ENCODE measurements at regions not wholly inside any gene's neighbourhood (a gene's known extent, or its start where the extent isn't known, plus 50 kb on each side); places are given as distances from the start of the nearest gene placed in this dataset.
"Not testable (repeated sequence)": the region's sequence is repeated elsewhere in the genome, so short reads cannot be mapped to it uniquely, and the experiment has no call there.

DNA sequence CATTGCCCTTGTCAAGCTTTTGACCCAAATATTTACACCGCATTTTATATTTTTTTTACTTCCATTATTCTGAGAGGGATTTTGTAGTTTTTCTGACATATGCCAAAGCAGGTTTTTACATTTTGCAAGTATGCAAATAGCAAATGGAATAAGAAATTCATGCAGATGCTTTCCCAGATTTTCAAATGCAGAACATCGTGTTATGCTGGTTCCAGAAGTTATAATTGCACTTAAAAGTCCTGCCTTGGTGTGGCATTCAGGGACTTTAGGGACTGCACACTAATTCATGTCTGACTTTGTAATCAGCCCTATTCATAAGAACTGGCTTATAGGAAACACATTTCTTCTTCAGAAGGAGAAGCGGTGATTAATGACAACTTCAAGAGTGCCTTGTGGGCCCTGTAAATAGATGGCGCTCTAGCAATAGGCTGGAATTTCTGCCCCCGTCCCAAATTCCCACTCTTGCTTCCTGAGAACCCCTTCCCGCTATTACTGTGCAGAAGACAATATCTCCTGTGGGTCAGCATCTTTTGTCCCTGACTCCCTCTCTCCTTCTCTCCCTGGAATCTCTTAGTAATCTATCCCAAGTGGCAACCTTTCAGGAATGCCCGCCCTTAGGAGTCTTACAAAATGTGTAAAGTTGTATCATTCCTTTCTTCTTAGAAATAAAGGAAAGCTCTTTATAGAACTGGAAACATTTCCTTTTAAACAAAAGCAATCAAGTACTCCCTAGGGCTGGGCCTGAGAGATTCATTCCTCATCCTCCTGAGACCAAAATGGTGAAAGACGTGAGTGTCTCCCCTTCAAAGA, 264.0 kb downstream of the INHBA start:
- no peaks in the 10 kb centered on the region for H3K4me1 ChIP-seq (ENCODE audit: control insufficient read depth, insufficient read depth, low read length)

DNA sequence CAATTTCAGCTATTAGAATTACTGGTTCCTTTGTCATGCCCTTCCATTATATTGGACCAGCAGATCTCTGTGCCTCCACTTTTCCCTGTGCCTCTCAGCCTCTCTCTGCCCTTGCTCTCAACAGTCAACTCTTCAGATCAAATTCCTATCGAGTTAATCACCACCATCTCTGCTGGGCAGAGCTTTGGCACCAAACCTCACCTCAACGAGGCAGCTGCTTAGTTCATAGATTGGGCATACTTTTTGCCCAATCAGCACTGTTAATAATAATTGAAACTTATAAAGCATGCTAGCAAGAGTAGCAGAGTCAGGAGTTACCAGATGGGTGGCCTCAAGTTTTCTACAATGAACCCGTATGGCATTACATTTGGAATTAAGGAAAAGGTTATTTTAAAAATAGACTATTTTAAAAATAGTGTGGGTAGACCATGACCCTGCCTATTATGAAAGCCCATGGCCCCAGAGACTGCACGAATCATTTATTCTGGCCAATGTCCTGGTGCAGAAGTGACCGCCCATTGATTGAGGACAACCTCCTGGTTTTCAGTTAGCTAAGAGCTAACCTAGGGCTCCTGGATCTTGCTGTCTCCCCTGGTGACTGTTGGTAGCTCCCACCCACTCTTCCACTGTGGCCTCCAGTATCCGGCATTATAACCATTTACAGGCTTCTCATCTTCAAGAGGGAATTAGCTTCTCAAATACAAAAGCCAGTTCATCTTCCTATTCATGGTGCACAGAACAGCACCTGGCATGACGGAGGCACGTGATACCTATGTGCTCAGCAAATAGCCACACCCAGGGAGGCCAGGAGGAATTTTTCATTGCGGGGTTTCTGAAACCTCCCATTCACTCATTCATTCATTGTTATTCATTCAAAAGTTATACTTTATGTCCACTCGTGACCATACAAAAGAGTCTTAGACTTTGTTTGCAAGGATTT, 265.4 kb downstream of the INHBA start:
- no peaks in the 10 kb centered on the region for H3K27me3 ChIP-seq (ENCODE audit: control insufficient read depth, insufficient read depth, low read length)
- no peak overlapping the region for H3K9ac ChIP-seq (ENCODE audit: low read depth, low read length)
- H3K9me3 ChIP-seq (ENCODE audit: control insufficient read depth, insufficient read depth, low read length), result no peaks in the 10 kb centered on the region
- no peaks in the 10 kb centered on the region for H3K4me1 ChIP-seq (ENCODE audit: control insufficient read depth, insufficient read depth, low read length)
- no peak overlapping the region for H3K4me3 ChIP-seq (ENCODE audit: low read depth, low read length)
- H3K36me3 ChIP-seq (ENCODE audit: control insufficient read depth, insufficient read depth, low read length), result no peaks in the 10 kb centered on the region

More for the DNA sequence above, 264.0 kb downstream of the INHBA start:
- Histone ChIP-seq H3K9me3 (ENCODE audit: control insufficient read depth, insufficient read depth, low read length) (no peaks in the 10 kb centered on the region), H3K27me3 (ENCODE audit: control insufficient read depth, insufficient read depth, low read length) (no peaks in the 10 kb centered on the region), H3K36me3 (ENCODE audit: control insufficient read depth, insufficient read depth, low read length) (no peaks in the 10 kb centered on the region), H3K9ac (ENCODE audit: low read depth, low read length) (no peak overlapping the region), H3K4me3 (ENCODE audit: low read depth, low read length) (no peak overlapping the region)

DNA sequence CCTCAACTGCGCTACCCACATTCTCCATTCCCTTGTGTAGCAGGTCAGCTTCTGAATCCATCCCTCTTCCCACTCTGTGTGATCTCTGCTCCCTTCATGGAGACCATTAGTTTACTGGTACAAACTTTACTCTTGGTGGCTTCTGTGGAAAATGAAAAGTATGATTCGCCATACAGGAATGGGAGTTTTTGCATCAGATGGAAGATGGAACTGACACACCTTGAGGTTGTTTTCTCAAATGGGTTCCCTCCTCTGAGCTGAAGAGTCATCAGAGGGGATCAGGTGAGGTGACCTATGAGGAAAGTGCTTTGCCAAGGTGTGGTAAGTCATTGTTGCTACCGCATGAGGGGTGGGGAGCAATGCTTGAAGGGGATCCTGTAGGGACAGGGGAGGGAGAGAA, 266.8 kb downstream of the INHBA start:
- Histone ChIP-seq H3K4me3 (ENCODE audit: low read depth, low read length) (no peak overlapping the region), H3K9me3 (ENCODE audit: control insufficient read depth, insufficient read depth, low read length) (no peaks in the 10 kb centered on the region), H3K9ac (ENCODE audit: low read depth, low read length) (no peak overlapping the region), H3K27me3 (ENCODE audit: control insufficient read depth, insufficient read depth, low read length) (no peaks in the 10 kb centered on the region), H3K4me1 (ENCODE audit: control insufficient read depth, insufficient read depth, low read length) (no peaks in the 10 kb centered on the region), H3K36me3 (ENCODE audit: control insufficient read depth, insufficient read depth, low read length) (no peaks in the 10 kb centered on the region)

DNA sequence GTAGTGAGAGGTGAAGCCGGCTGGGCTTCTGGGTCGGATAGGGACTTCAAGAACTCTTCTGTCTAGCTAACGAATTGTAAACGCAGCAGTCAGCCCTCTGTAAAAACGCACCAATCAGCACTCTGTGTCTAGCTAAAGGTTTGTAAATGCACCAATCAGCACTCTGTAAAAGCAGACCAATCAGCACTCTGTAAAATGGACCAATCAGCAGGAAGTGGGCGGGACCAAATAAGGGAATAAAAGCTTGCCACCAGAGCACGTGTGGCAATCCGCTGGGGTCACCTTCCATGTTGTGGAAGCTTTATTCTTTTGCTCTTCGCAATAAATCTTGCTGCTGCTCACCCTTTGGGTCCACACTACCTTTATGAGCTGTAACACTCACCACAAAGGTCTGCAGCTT, 267.9 kb downstream of the INHBA start:
- H3K36me3 ChIP-seq (ENCODE audit: control insufficient read depth, insufficient read depth, low read length); H3K27me3 ChIP-seq (ENCODE audit: control insufficient read depth, insufficient read depth, low read length): not testable (repeated sequence)

DNA sequence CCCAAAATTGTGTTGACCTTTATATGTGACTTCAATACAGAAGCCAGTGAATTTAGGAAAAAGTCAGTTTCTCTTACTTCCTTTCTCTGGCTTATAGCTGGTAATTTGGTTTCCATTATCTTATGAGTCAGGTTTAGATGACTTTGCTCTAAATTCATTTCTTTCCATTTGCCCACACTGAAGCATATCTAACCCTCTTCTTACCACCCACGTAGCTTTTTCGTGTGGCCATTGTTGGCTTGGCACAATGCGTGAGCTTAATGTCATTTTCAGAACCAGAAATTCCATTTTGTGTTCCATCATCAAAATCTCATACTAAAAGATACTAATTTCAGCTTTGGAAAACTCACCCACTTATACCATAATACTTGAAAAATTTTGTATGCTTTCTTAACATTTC, 271.2 kb downstream of the INHBA start:
- no peaks in the 10 kb centered on the region for H3K27me3 ChIP-seq (ENCODE audit: control insufficient read depth, insufficient read depth, low read length)
- no peak overlapping the region for H3K9ac ChIP-seq (ENCODE audit: low read depth, low read length)
- H3K4me3 ChIP-seq (ENCODE audit: low read depth, low read length), result no peak overlapping the region
- H3K36me3 ChIP-seq (ENCODE audit: control insufficient read depth, insufficient read depth, low read length), result no peaks in the 10 kb centered on the region
- H3K9me3 ChIP-seq (ENCODE audit: control insufficient read depth, insufficient read depth, low read length), result no peaks in the 10 kb centered on the region
- H3K4me1 ChIP-seq (ENCODE audit: control insufficient read depth, insufficient read depth, low read length), result no peaks in the 10 kb centered on the region

More for the DNA sequence above, 267.9 kb downstream of the INHBA start:
- not testable (repeated sequence) for H3K4me1 ChIP-seq (ENCODE audit: control insufficient read depth, insufficient read depth, low read length); H3K9ac ChIP-seq (ENCODE audit: low read depth, low read length); H3K9me3 ChIP-seq (ENCODE audit: control insufficient read depth, insufficient read depth, low read length); H3K4me3 ChIP-seq (ENCODE audit: low read depth, low read length)

DNA sequence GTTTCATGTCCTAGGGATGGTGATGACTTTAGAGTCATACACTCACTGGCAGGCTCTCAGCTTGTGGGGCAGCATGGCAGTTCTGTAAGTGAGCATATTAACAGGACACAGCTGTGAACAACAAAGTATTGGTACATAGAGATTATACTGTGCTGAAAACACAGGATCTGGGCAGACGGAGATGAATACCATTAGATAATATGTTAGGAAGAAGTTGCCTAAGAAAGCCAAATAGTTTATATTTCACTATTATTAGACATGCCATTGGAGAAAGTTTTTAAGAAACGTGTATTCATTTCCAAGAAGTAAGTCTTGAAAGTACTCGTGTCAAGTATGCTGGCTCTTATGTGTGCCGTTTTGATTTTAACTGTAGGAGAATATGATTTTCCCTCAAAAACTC, 274.5 kb downstream of the INHBA start:
- Histone ChIP-seq H3K9me3 (ENCODE audit: control insufficient read depth, insufficient read depth, low read length) (no peaks in the 10 kb centered on the region), H3K4me1 (ENCODE audit: control insufficient read depth, insufficient read depth, low read length) (no peaks in the 10 kb centered on the region), H3K9ac (ENCODE audit: low read depth, low read length) (no peak overlapping the region), H3K27me3 (ENCODE audit: control insufficient read depth, insufficient read depth, low read length) (no peaks in the 10 kb centered on the region), H3K4me3 (ENCODE audit: low read depth, low read length) (no peak overlapping the region), H3K36me3 (ENCODE audit: control insufficient read depth, insufficient read depth, low read length) (no peaks in the 10 kb centered on the region)

DNA sequence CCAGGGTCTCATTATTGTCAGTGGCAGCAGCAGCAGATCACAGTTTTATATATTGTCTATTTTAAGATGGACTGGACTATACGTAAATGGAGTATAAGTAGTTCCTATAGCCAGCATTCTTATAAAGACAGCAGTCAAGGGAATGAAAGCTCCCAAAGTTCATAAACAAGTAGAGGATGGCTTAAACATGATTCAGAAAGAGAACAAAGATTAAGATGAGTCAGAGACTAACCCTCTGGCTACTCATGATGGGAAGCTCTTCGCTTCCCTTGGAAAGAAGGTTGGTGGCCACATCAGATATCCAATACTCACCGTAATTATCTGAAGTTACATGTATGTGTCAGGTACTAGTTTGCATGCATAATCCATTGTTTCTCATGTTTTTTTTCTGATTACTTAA, 277.0 kb downstream of the INHBA start:
- Histone ChIP-seq H3K27me3 (ENCODE audit: control insufficient read depth, insufficient read depth, low read length) (no peaks in the 10 kb centered on the region), H3K9me3 (ENCODE audit: control insufficient read depth, insufficient read depth, low read length) (no peaks in the 10 kb centered on the region), H3K9ac (ENCODE audit: low read depth, low read length) (no peak overlapping the region), H3K4me3 (ENCODE audit: low read depth, low read length) (no peak overlapping the region), H3K4me1 (ENCODE audit: control insufficient read depth, insufficient read depth, low read length) (no peaks in the 10 kb centered on the region), H3K36me3 (ENCODE audit: control insufficient read depth, insufficient read depth, low read length) (no peaks in the 10 kb centered on the region)

DNA sequence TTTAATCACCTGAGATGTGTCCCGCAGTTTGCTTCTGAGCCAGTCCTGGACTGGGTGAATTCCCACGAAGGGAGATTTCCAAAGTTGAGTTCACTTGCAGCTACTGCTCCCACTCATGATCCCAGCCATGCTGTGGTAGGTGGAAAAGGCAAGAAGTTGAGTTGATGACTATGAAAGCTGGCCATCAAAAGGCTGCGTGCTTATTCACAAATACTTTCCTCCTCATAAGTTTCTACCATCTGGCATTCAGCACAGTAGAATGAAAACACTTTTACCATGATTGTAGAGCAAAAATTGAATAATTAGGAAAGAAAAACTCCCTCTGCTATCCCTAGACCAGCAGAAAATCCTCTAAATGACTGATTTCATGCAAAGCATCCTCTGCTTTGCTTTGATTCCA, 281.8 kb downstream of the INHBA start:
- H3K4me1 ChIP-seq (ENCODE audit: control insufficient read depth, insufficient read depth, low read length), result peaks cover 6% of the 10 kb centered on the region
- H3K36me3 ChIP-seq (ENCODE audit: control insufficient read depth, insufficient read depth, low read length), result no peaks in the 10 kb centered on the region
- no peaks in the 10 kb centered on the region for H3K27me3 ChIP-seq (ENCODE audit: control insufficient read depth, insufficient read depth, low read length)
- H3K4me3 ChIP-seq (ENCODE audit: low read depth, low read length), result no peak overlapping the region
- H3K9ac ChIP-seq (ENCODE audit: low read depth, low read length), result no peak overlapping the region
- no peaks in the 10 kb centered on the region for H3K9me3 ChIP-seq (ENCODE audit: control insufficient read depth, insufficient read depth, low read length)

DNA sequence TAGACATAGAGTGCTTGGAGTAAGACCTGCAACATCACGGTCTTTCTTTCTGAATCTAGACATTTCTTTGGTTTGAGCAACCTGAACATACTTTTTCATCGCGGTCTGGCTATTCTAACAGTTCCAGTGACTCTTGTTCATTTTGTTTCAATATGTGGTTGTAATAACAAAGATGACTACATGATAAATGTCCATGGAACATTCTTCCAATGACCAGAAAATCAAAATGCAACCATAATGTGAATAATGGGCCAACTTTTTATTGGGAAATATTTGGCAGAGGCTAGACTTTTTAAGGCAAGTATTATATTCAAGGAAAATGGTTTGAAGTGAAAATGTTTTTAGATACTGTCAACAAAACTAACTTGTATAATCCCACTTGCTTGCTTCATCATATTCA, 282.5 kb downstream of the INHBA start:
- H3K9me3 ChIP-seq (ENCODE audit: control insufficient read depth, insufficient read depth, low read length), result no peaks in the 10 kb centered on the region
- H3K27me3 ChIP-seq (ENCODE audit: control insufficient read depth, insufficient read depth, low read length), result no peaks in the 10 kb centered on the region
- H3K4me3 ChIP-seq (ENCODE audit: low read depth, low read length), result no peak overlapping the region
- peaks cover 6% of the 10 kb centered on the region for H3K4me1 ChIP-seq (ENCODE audit: control insufficient read depth, insufficient read depth, low read length)
- no peak overlapping the region for H3K9ac ChIP-seq (ENCODE audit: low read depth, low read length)
- H3K36me3 ChIP-seq (ENCODE audit: control insufficient read depth, insufficient read depth, low read length), result no peaks in the 10 kb centered on the region

DNA sequence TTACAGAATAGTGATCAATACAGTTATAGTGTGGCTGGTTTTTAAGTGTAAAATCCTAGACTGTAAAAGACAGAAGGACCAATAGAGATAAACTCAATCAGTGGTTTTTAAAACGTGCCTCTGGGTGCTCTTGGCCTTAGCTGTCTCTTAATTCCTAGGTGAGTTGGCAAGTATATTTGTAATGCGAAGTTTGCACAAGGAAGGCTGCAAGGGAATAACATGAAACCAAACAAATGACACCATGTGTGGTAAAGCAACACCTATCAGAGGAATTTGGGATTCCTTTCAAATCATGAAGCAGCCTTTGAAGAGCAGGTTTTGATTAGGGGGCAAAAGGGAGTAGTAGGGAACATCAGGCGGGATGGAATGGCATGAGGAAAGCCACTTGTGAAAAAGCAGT, 284.6 kb downstream of the INHBA start:
- no peaks in the 10 kb centered on the region for H3K27me3 ChIP-seq (ENCODE audit: control insufficient read depth, insufficient read depth, low read length)
- H3K36me3 ChIP-seq (ENCODE audit: control insufficient read depth, insufficient read depth, low read length), result no peaks in the 10 kb centered on the region
- no peaks in the 10 kb centered on the region for H3K9me3 ChIP-seq (ENCODE audit: control insufficient read depth, insufficient read depth, low read length)
- no peak overlapping the region for H3K4me3 ChIP-seq (ENCODE audit: low read depth, low read length)
- no peak overlapping the region for H3K9ac ChIP-seq (ENCODE audit: low read depth, low read length)
- H3K4me1 ChIP-seq (ENCODE audit: control insufficient read depth, insufficient read depth, low read length), result peaks cover 6% of the 10 kb centered on the region

DNA sequence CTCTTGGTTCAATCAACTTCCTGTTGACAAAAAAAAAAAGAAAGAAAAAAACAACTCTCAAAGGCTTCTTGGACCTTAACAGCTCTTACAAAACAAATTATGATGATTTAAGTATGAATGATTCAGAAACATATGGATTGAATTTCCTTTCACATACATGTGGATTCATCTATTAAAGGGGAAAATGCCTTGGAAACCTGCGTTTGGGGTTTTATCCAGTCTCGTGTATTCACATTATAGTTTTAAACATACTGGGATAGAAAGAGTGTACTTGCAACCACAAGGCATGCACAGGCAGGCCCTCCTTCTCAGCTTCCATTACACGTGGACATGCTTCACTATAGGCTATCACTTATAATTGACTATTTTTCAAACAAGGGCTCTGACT, 286.7 kb downstream of the INHBA start:
- Histone ChIP-seq H3K4me3 (ENCODE audit: low read depth, low read length) (no peak overlapping the region), H3K9me3 (ENCODE audit: control insufficient read depth, insufficient read depth, low read length) (no peaks in the 10 kb centered on the region)

More for the DNA sequence above, 286.7 kb downstream of the INHBA start:
- H3K9ac ChIP-seq (ENCODE audit: low read depth, low read length), result no peak overlapping the region
- H3K36me3 ChIP-seq (ENCODE audit: control insufficient read depth, insufficient read depth, low read length), result no peaks in the 10 kb centered on the region
- H3K4me1 ChIP-seq (ENCODE audit: control insufficient read depth, insufficient read depth, low read length), result peaks cover 6% of the 10 kb centered on the region
- H3K27me3 ChIP-seq (ENCODE audit: control insufficient read depth, insufficient read depth, low read length), result no peaks in the 10 kb centered on the region
